A673 (cell line): ENCODE measurements at regions not wholly inside any gene's neighbourhood (a gene's known extent, or its start where the extent isn't known, plus 50 kb on each side); places are given as distances from the start of the nearest gene placed in this dataset.
"Not testable (repeated sequence)": the region's sequence is repeated elsewhere in the genome, so short reads cannot be mapped to it uniquely, and the experiment has no call there.

Source experiments
- BruUV-seq: library from RNA; stranded (reverse); fragments of 400-500 nt; replicated peaks from 2 replicates; lab custom pipeline; 2021; lab: Mats Ljungman, UMichigan
- CTCF ChIA-PET: fragments of 300-600 bp; sonication (Branson Sonifier 250); formaldehyde crosslinking; loops from one replicate; lab custom pipeline; 2022; ENCODE audit warnings: antibody characterized with exemption; lab: Charles Lee
- POLR2A ChIA-PET: fragments of 300-600 bp; sonication (Branson Sonifier 250); formaldehyde crosslinking; loops from one replicate; lab custom pipeline; 2022; ENCODE audit warnings: antibody characterized with exemption; ENCODE audit not compliant: low non-redundant PET; lab: Charles Lee
- DNase-seq: peaks from one replicate; pipeline ENCODE4 v3.0.0-alpha.2; 2015; ENCODE audit warnings: low spot score
- H3K27ac ChIP-seq: fragments of 200-600 bp; sonication (generic); 2 replicates; pipeline ENCODE4 v1.5.1; 2016; ENCODE audit warnings: mixed run types, low read depth, mild to moderate bottlenecking, mixed read lengths, antibody characterized with exemption, low read length; ENCODE audit not compliant: poor library complexity, severe bottlenecking
- H3K27me3 ChIP-seq: fragments of 200-600 bp; sonication (generic); replicated peaks from 2 replicates; pipeline ENCODE4 v1.6.1; 2017; ENCODE audit warnings: mixed run types, low read depth, mild to moderate bottlenecking, mixed read lengths, antibody characterized with exemption, low read length; ENCODE audit not compliant: insufficient read depth, poor library complexity
- H3K36me3 ChIP-seq: fragments of 200-600 bp; sonication (generic); 2 replicates; pipeline ENCODE4 v1.6.1; 2016; ENCODE audit warnings: mixed run types, mild to moderate bottlenecking, mixed read lengths, antibody characterized with exemption, low read length; ENCODE audit not compliant: insufficient read depth, poor library complexity, severe bottlenecking
- H3K4me1 ChIP-seq: fragments of 200-600 bp; sonication (generic); 2 replicates; pipeline ENCODE4 v1.6.1; 2017; ENCODE audit warnings: mixed run types, mild to moderate bottlenecking, mixed read lengths, antibody characterized with exemption, low read length; ENCODE audit not compliant: insufficient read depth, poor library complexity, severe bottlenecking
- H3K4me3 ChIP-seq: fragments of 200-600 bp; sonication (generic); 2 replicates; pipeline ENCODE4 v1.5.1; 2016; ENCODE audit warnings: low read depth, mixed run types, mild to moderate bottlenecking, mixed read lengths, low read length; ENCODE audit not compliant: poor library complexity, severe bottlenecking
- H3K9me3 ChIP-seq: fragments of 200-600 bp; sonication (generic); 2 replicates; pipeline ENCODE4 v1.6.1; 2016; ENCODE audit warnings: mixed run types, low read depth, mild to moderate bottlenecking, mixed read lengths, antibody characterized with exemption, low read length; ENCODE audit not compliant: poor library complexity, severe bottlenecking
- EZH2 ChIP-seq: fragments of 200-600 bp; sonication (generic); IDR thresholded peaks from 2 replicates; pipeline ENCODE4 v1.6.1; 2017; ENCODE audit warnings: borderline replicate concordance, low read depth, mild to moderate bottlenecking, mixed read lengths, antibody characterized with exemption, low read length; ENCODE audit not compliant: poor library complexity, severe bottlenecking
- intact Hi-C: fragments of 100-400 bp; cut with micrococcal nuclease; formaldehyde crosslinking; loops from one replicate; pipeline ENCODE4 v1.10.0; 2022; ENCODE audit not compliant: unreplicated experiment
- TF ChIP-seq, protein P1 (sequence below): fragments of 300-800, 200-600 bp; sonication (generic); conservative IDR thresholded peaks from 2 replicates; pipeline ENCODE4 v1.5.1; 2017; ENCODE audit warnings: low read depth, mild to moderate bottlenecking, antibody characterized with exemption, low read length, moderate library complexity, mixed read lengths

DNA sequence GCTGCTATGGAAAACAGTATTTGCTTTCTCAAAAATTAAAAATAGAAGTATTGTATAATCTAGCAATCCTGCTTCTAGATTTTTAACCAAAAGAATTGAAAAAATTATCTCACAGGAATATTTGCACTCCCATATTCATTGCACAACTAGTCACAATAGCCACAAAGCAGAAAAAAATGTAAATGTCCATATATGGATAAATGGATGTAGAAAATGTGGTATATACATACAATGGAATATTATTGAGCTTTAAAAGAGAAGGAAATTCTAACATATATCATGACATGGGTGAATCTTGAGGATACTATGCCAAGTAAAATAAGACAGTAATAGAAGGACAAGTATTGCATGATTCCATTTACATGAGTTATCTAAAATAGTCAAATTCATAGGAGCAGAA lies 2753.0 kb downstream of the PCDH9 start:
- no peak for TF ChIP-seq EZH2
- TF ChIP-seq, protein P1, sequence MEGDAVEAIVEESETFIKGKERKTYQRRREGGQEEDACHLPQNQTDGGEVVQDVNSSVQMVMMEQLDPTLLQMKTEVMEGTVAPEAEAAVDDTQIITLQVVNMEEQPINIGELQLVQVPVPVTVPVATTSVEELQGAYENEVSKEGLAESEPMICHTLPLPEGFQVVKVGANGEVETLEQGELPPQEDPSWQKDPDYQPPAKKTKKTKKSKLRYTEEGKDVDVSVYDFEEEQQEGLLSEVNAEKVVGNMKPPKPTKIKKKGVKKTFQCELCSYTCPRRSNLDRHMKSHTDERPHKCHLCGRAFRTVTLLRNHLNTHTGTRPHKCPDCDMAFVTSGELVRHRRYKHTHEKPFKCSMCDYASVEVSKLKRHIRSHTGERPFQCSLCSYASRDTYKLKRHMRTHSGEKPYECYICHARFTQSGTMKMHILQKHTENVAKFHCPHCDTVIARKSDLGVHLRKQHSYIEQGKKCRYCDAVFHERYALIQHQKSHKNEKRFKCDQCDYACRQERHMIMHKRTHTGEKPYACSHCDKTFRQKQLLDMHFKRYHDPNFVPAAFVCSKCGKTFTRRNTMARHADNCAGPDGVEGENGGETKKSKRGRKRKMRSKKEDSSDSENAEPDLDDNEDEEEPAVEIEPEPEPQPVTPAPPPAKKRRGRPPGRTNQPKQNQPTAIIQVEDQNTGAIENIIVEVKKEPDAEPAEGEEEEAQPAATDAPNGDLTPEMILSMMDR = no peak
- ChIA-PET CTCF (no interaction called here), POLR2A (no interaction called here)
- DNase-seq = no peak
- Histone ChIP-seq H3K36me3 (no peaks in the 10 kb centered on the region), H3K27ac (no peak overlapping the region), H3K4me3 (no peak overlapping the region), H3K9me3 (no peaks in the 10 kb centered on the region), H3K4me1 (peaks cover 13% of the 10 kb centered on the region), H3K27me3 (no peaks in the 10 kb centered on the region)
- intact Hi-C loops = no loop called here
- BruUV-seq = no TSS peak

DNA sequence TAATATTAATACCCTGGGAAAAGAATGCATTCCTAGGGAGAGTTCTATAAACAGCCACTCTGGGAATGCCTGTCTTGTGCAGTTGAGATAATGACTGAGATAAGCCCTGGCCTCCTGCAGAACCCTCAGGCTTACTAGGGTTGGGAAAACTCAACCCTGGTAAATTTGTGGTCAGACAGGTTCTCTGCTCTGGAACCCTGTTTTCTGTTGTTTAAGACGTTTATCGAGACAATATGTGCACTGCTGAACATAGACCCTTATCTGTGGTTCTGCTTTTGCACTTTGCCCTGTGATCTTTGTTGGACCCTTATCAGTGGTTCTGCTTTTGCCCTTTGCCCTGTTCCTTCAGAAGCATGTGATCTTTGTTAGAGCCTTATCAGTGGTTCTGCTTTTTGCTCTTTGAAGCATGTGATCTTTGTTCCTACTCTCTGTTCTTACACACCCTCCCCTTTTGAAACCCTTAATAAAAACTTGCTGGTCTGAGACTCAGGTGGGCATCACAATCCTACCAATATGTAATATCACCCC lies 2754.0 kb downstream of the PCDH9 start:
- DNase-seq, H3K27ac ChIP-seq, POLR2A ChIA-PET, H3K4me3 ChIP-seq, BruUV-seq, H3K9me3 ChIP-seq, intact Hi-C loops, CTCF ChIA-PET, H3K36me3 ChIP-seq, H3K27me3 ChIP-seq: not testable (repeated sequence)
- peaks cover 15% of the 10 kb centered on the region for H3K4me1 ChIP-seq

DNA sequence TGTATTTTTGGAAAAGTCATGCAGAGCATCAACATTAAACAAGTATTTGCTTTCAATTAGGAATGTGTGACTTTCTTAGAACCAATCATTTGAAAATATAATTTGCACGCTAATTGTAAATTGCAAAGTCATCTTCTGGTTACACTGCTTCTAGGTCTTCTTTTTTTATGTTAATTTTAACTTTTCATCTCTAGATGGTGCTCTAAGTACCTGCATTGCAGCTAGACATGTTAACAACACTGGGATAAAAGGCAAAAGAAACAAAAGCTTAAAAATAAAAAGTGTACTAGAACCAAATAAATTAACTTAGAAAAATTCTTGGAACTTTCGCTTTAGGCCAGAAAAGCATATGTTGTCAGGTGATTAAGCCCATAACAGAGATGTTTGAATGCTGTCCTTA lies 2758.2 kb downstream of the PCDH9 start:
- no peak overlapping the region for H3K27ac ChIP-seq
- TF ChIP-seq EZH2 = no peak
- TF ChIP-seq, protein P1 = peak; percentile 64
- no peak overlapping the region for H3K4me3 ChIP-seq
- ChIA-PET POLR2A (interaction anchor here (0.5 to 1.2 kb wide), 2 partner anchors 34 to 338 kb away, joined by 3 read pairs; no protein-coding TSS in a partner anchor), CTCF (interaction anchor here (0.8 kb wide), 1 partner anchor 1167 kb away, joined by 4 read pairs; no protein-coding TSS in a partner anchor)
- DNase-seq = peak; percentile 75
- no peaks in the 10 kb centered on the region for H3K27me3 ChIP-seq
- no TSS peak for BruUV-seq
- peaks cover 15% of the 10 kb centered on the region for H3K4me1 ChIP-seq
- no peaks in the 10 kb centered on the region for H3K9me3 ChIP-seq
- H3K36me3 ChIP-seq = no peaks in the 10 kb centered on the region
- intact Hi-C loops = loop anchor here (1.0 kb wide), 1 partner anchor 1166 kb away; no protein-coding TSS in a partner anchor

DNA sequence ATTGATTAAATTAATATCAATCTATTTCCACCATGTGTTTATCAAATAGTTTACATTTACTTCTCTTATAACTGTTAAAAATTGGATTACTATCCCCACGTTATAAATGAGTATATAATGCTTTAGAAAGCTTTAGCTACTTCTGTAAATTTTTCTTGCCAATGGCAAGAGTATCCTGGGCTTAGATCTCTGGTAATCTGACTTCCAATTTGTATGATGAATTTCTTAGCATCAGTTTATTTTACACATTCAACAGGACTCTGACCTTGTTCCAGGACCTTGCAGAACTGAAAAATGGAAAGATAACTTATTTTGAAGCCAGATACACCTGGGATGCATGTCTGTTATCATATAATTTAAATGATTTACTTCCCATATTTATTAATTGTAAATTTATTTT lies 2759.4 kb downstream of the PCDH9 start:
- no peaks in the 10 kb centered on the region for H3K9me3 ChIP-seq
- H3K27me3 ChIP-seq = no peaks in the 10 kb centered on the region
- H3K4me1 ChIP-seq = peaks cover 15% of the 10 kb centered on the region
- no peak overlapping the region for H3K27ac ChIP-seq
- POLR2A ChIA-PET = interaction anchor here (1.2 kb wide), 1 partner anchor 36 kb away, joined by 3 read pairs; no protein-coding TSS in a partner anchor
- intact Hi-C loops = no loop called here
- no peak for DNase-seq
- no peak overlapping the region for H3K4me3 ChIP-seq
- BruUV-seq = no TSS peak
- CTCF ChIA-PET = no interaction called here
- H3K36me3 ChIP-seq = no peaks in the 10 kb centered on the region
- no peak for TF ChIP-seq EZH2
- TF ChIP-seq, protein P1 = no peak
